Peyer's patch (tissue), 4 donors: ENCODE measurements at regions not wholly inside any gene's neighbourhood (a gene's known extent, or its start where the extent isn't known, plus 50 kb on each side); places are given as distances from the start of the nearest gene placed in this dataset.

Experiments used
- CTCF ChIP-seq, 6 experiments: fragments of 450-650 bp in 4 of 6; fragments of 200-600 bp in 2 of 6; sonication (generic) in 1 of 6; IDR thresholded peaks; one replicate each; pipeline ENCODE4 v1.5.1; 2017 to 2019; ENCODE audit warnings: antibody characterized with exemption in 6 of 6, mild to moderate bottlenecking in 3 of 6, moderate library complexity in 1 of 6
- POLR2A ChIP-seq, 2 donors: fragments of 450-650 bp; IDR thresholded peaks; one replicate each; pipeline ENCODE4 v1.5.1; 2017; ENCODE audit warnings: antibody characterized with exemption in 2 of 2, mild to moderate bottlenecking in 2 of 2, moderate library complexity in 2 of 2

DNA sequence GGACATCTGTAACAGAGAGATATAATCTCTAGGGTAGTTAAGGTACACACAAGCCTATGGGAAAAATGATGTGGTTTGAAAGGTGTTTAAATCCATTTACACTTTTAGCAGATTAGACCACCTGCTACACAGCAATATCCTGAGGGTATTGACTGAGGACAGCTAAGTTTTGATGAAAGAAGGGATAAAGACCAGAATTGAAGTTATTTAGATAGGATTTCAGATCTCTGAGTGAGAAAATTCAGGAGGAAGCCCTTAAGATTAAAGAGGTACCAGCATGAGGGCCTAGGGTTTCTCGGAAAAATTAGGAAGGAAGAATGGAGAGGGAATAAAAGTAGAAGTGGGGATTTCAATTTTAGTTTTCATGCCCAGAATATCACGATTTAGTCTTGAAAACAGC is 267.3 kb downstream of the COX7C start:
- TF ChIP-seq CTCF (IDR thresholded peaks at IDR 0.05) (no peak), POLR2A (IDR thresholded peaks at IDR 0.05) (no peak)
